Heart left ventricle (tissue), 16 donors: ENCODE measurements at regions not wholly inside any gene's neighbourhood (a gene's known extent, or its start where the extent isn't known, plus 50 kb on each side); places are given as distances from the start of the nearest gene placed in this dataset.

Experiments
- ATAC-seq, 4 donors: fragments of 200-7000 bp; cut with Tn5 transposase; one replicate each; pipeline ENCODE4 v1.9.1; 2020 to 2022; ENCODE audit warnings: moderate library complexity in 4 of 4, mild to moderate bottlenecking in 3 of 4, moderate number of reproducible peaks in 1 of 4
- DNase-seq, 5 donors: peaks; one replicate each; pipeline ENCODE4 v3.0.0-alpha.2; 2020
- H3K27ac ChIP-seq, 12 donors: fragments of 200-600 bp; sonication (generic) in 4 of 12; one replicate each; pipeline versions ENCODE4 v1.5.0 to v1.8.0; 2016 to 2022; ENCODE audit warnings: mild to moderate bottlenecking in 2 of 12
- H3K27me3 ChIP-seq, 9 donors: fragments of 200-600 bp; sonication (generic) in 2 of 9; one replicate each; pipeline versions ENCODE4 v1.5.1 to v1.8.0; 2016 to 2022; ENCODE audit warnings: mild to moderate bottlenecking in 3 of 9
- H3K36me3 ChIP-seq, 9 donors: fragments of 200-600 bp; sonication (generic) in 2 of 9; one replicate each; pipeline versions ENCODE4 v1.5.0 to v1.8.0; 2018 to 2022; ENCODE audit warnings: mild to moderate bottlenecking in 2 of 9
- H3K4me1 ChIP-seq, 12 donors: fragments of 200-600 bp; sonication (generic) in 4 of 12; one replicate each; pipeline versions ENCODE4 v1.5.0 to v1.8.0; 2016 to 2022; ENCODE audit warnings: mild to moderate bottlenecking in 3 of 12
- H3K4me3 ChIP-seq, 12 donors: fragments of 200-600 bp; sonication (generic) in 4 of 12; one replicate each; pipeline versions ENCODE4 v1.5.0 to v1.8.0; 2017 to 2022; ENCODE audit warnings: mild to moderate bottlenecking in 9 of 12, moderate library complexity in 4 of 12
- H3K9me3 ChIP-seq, 12 donors: fragments of 200-600 bp; sonication (generic) in 4 of 12; one replicate each; pipeline versions ENCODE4 v1.5.0 to v1.8.0; 2016 to 2022; ENCODE audit warnings: mild to moderate bottlenecking in 1 of 12
- CTCF ChIP-seq, 12 donors: fragments of 200-600 bp; sonication (generic) in 4 of 12; IDR thresholded peaks; one replicate each; pipeline versions ENCODE4 v1.5.0 to v1.8.0; 2018 to 2022; ENCODE audit warnings: antibody characterized with exemption in 12 of 12, mild to moderate bottlenecking in 5 of 12
- POLR2A ChIP-seq, 2 donors: fragments of 450-650 bp; IDR thresholded peaks; one replicate each; pipeline ENCODE4 v1.6.1; 2017; ENCODE audit warnings: antibody characterized with exemption in 2 of 2, mild to moderate bottlenecking in 2 of 2, moderate library complexity in 2 of 2
- WGBS, 4 donors: extraction: QIAGEN DNeasy Blood & Tissue Kit in 2 of 4; methylation state at CpG; one replicate each; pipeline versions ENCODE4 v1.1.5 to v1.1.7; 2013 to 2018; 5-methylcytosine and 5-hydroxymethylcytosine counted together
- intact Hi-C, 10 donors: fragments of 100-400 bp; cut with DNase I; formaldehyde crosslinking; loops; one replicate each; pipeline versions ENCODE4 v1.11.1 to v1.14.2; 2022
- donor health status: ischemic (EF 13 %, LVEDD 7.1; RV severe dilation, severe dysfunction).
- donor health status: healthy with polysubstance abuse.
- donor health status: DM: no; HTN: yes; CAD: no.
- donor health status: DM: no; HTN: no; CAD: no.
- donor health status: ischemic (EF 25% LVEDD 6.9; RV normal size, moderate dysfunction).
- donor health status: ischemic (EF 25% LVEDD 5.7; RV mildly dilated, moderate dysfunction).
- donor health status: healthy.
- donor health status: DM: yes; HTN: yes; CAD: no.
- donor health status: ischemic (EF 35%, LVEDD 5.7; RV mildly dilated, moderate dysfunction).
- donor health status: nonischemic (EF 11% LVEDD 7.7; RV severe dilation, severe dysfunction).
- donor health status: DM: yes; HTN: yes; CAD: no.
- donor health status: PGD.
- donor health status: ischemic (EF 29% LVEDD 5.4; RV normal size, mild dysfunction).
- donor health status: nonischemic (EF 23%, LVEDD 6.1; RV moderate dilation, normal function).

- TF ChIP-seq POLR2A (IDR thresholded peaks at IDR 0.05): no peak
- TF ChIP-seq CTCF (IDR thresholded peaks at IDR 0.05): no peak
- no peak overlapping the region for H3K4me3 ChIP-seq
- H3K27ac ChIP-seq: no peak overlapping the region
- 71 to 87% (median 79%) methylated on average over 1 of the region's 1 CpG for whole genome bisulfite sequencing, 4 donors
- intact Hi-C loops: no loop called here
- no peaks in the 10 kb centered on the region for H3K4me1 ChIP-seq
- no peaks in the 10 kb centered on the region for H3K27me3 ChIP-seq
- H3K9me3 ChIP-seq: peaks cover 0 to 7% (median 0%) of the 10 kb centered on the region in 12 donors
- ATAC-seq (no peak), DNase-seq (no peak)
- H3K36me3 ChIP-seq: no peaks in the 10 kb centered on the region
Observed at GRCh38 chr15:95944193-95944592, 386.3 kb upstream of the NR2F2 start.

GRCh38 chr15:95944661-95945255 is 385.7 kb upstream of the NR2F2 start:
- no peak overlapping the region for H3K4me3 ChIP-seq
- no peak overlapping the region for H3K27ac ChIP-seq
- H3K9me3 ChIP-seq: peaks cover 0 to 7% (median 0%) of the 10 kb centered on the region in 12 donors
- intact Hi-C loops: no loop called here
- no peaks in the 10 kb centered on the region for H3K4me1 ChIP-seq
- DNase-seq: no peak
- no peak for TF ChIP-seq POLR2A (IDR thresholded peaks at IDR 0.05)
- TF ChIP-seq CTCF (IDR thresholded peaks at IDR 0.05): no peak
- ATAC-seq: no peak
- 86 to 96% (median 94%) methylated on average over 4 of the region's 4 CpGs for whole genome bisulfite sequencing, 4 donors
- no peaks in the 10 kb centered on the region for H3K36me3 ChIP-seq
- no peaks in the 10 kb centered on the region for H3K27me3 ChIP-seq

GRCh38 chr15:95946241-95946640 is 384.3 kb upstream of the NR2F2 start:
- no peaks in the 10 kb centered on the region for H3K36me3 ChIP-seq
- ATAC-seq (no peak), DNase-seq (no peak)
- 85 to 95% (median 89%) methylated on average over 2 of the region's 2 CpGs for WGBS, 4 donors
- peaks cover 0 to 7% (median 0%) of the 10 kb centered on the region in 12 donors for H3K9me3 ChIP-seq
- H3K27ac ChIP-seq: no peak overlapping the region
- H3K4me1 ChIP-seq: no peaks in the 10 kb centered on the region
- no peak overlapping the region for H3K4me3 ChIP-seq
- no peaks in the 10 kb centered on the region for H3K27me3 ChIP-seq
- intact Hi-C loops: no loop called here
- no peak for TF ChIP-seq CTCF (IDR thresholded peaks at IDR 0.05)
- TF ChIP-seq POLR2A (IDR thresholded peaks at IDR 0.05): no peak

- TF ChIP-seq POLR2A (IDR thresholded peaks at IDR 0.05): no peak
- TF ChIP-seq CTCF (IDR thresholded peaks at IDR 0.05): no peak
- DNase-seq (no peak), ATAC-seq (no peak)
- Histone ChIP-seq H3K27me3 (no peaks in the 10 kb centered on the region), H3K4me3 (no peak overlapping the region), H3K4me1 (no peaks in the 10 kb centered on the region), H3K9me3 (peaks cover 0 to 4% (median 0%) of the 10 kb centered on the region in 12 donors), H3K27ac (no peak overlapping the region), H3K36me3 (no peaks in the 10 kb centered on the region)
- WGBS, 4 donors: 73 to 84% (median 79%) methylated on average over 2 of the region's 2 CpGs
- intact Hi-C loops: no loop called here
Observed at GRCh38 chr15:95946926-95947325, 383.6 kb upstream of the NR2F2 start.
